H9 (cell line): ENCODE measurements at regions not wholly inside any gene's neighbourhood (a gene's known extent, or its start where the extent isn't known, plus 50 kb on each side); places are given as distances from the start of the nearest gene placed in this dataset.
"Not testable (repeated sequence)": the region's sequence is repeated elsewhere in the genome, so short reads cannot be mapped to it uniquely, and the experiment has no call there.

Experiments used
- DNase-seq: peaks from one replicate; pipeline ENCODE4 v3.0.0-alpha.2; 2017
- H2AFZ ChIP-seq: one replicate; pipeline ENCODE4 v1.6.1; 2013; ENCODE audit warnings: mild to moderate bottlenecking, low read length, control low read depth, moderate library complexity
- H2AK5ac ChIP-seq: 2 replicates; pipeline ENCODE4 v1.6.1; 2013; ENCODE audit warnings: low read length, control low read depth, mixed read lengths; ENCODE audit not compliant: insufficient read length
- H2BK120ac ChIP-seq: one replicate; pipeline ENCODE4 v1.6.1; 2013; ENCODE audit warnings: low read depth, mild to moderate bottlenecking, low read length, control low read depth, inconsistent platforms; ENCODE audit not compliant: poor library complexity, severe bottlenecking
- H2BK12ac ChIP-seq: 2 replicates; pipeline ENCODE4 v1.6.1; 2013; ENCODE audit warnings: low read length, control low read depth, mixed read lengths, low read depth; ENCODE audit not compliant: insufficient read length
- H2BK15ac ChIP-seq: 2 replicates; pipeline ENCODE4 v1.6.1; 2013; ENCODE audit warnings: low read depth, low read length, control low read depth
- H2BK20ac ChIP-seq: one replicate; pipeline ENCODE4 v1.6.1; 2013; ENCODE audit warnings: low read depth, mild to moderate bottlenecking, low read length, control low read depth, inconsistent platforms; ENCODE audit not compliant: poor library complexity, severe bottlenecking
- H2BK5ac ChIP-seq: 2 replicates; pipeline ENCODE4 v1.6.1; 2013; ENCODE audit warnings: low read length, control low read depth, mixed read lengths; ENCODE audit not compliant: insufficient read length
- H3K14ac ChIP-seq: 2 replicates; pipeline ENCODE4 v1.6.1; 2013; ENCODE audit warnings: low read length, control low read depth; ENCODE audit not compliant: insufficient read depth
- H3K18ac ChIP-seq: 2 replicates; pipeline ENCODE4 v1.6.1; 2013; ENCODE audit warnings: low read depth, mild to moderate bottlenecking, mixed read lengths, low read length, control low read depth; ENCODE audit not compliant: insufficient read length
- H3K23ac ChIP-seq: 2 replicates; pipeline ENCODE4 v1.6.1; 2013; ENCODE audit warnings: low read length, control low read depth, mixed read lengths, low read depth; ENCODE audit not compliant: insufficient read length
- H3K23me2 ChIP-seq: 2 replicates; pipeline ENCODE4 v1.6.1; 2013; ENCODE audit warnings: low read depth, mild to moderate bottlenecking, mixed read lengths, low read length, control low read depth; ENCODE audit not compliant: insufficient read length, poor library complexity, severe bottlenecking
- H3K27ac ChIP-seq: 2 replicates; pipeline ENCODE4 v1.5.1; 2013; ENCODE audit warnings: low read length, control low read depth, mixed read lengths, low read depth; ENCODE audit not compliant: insufficient read length
- H3K27me3 ChIP-seq: 2 replicates; pipeline ENCODE4 v1.6.1; 2013; ENCODE audit warnings: low read length, control low read depth, inconsistent platforms; ENCODE audit not compliant: insufficient read depth
- H3K4ac ChIP-seq: 2 replicates; pipeline ENCODE4 v1.6.1; 2013; ENCODE audit warnings: low read depth, mild to moderate bottlenecking, control low read depth, inconsistent platforms, low read length, moderate library complexity
- H3K4me1 ChIP-seq: 2 replicates; pipeline ENCODE4 v1.6.1; 2013; ENCODE audit warnings: low read length, control low read depth, inconsistent platforms; ENCODE audit not compliant: insufficient read depth
- H3K4me2 ChIP-seq: 2 replicates; pipeline ENCODE4 v1.6.1; 2013; ENCODE audit warnings: low read length, control low read depth, mixed read lengths; ENCODE audit not compliant: insufficient read length, insufficient read depth
- H3K56ac ChIP-seq: 2 replicates; pipeline ENCODE4 v1.6.1; 2013; ENCODE audit warnings: low read depth, mild to moderate bottlenecking, mixed read lengths, low read length, control low read depth; ENCODE audit not compliant: insufficient read length
- H3K79me1 ChIP-seq: 2 replicates; pipeline ENCODE4 v1.6.1; 2013; ENCODE audit warnings: low read depth, mild to moderate bottlenecking, moderate library complexity, low read length, control low read depth, inconsistent platforms; ENCODE audit not compliant: insufficient read depth, poor library complexity, severe bottlenecking
- H3K79me2 ChIP-seq: 2 replicates; pipeline ENCODE4 v1.6.1; 2013; ENCODE audit warnings: low read length, control low read depth, inconsistent platforms; ENCODE audit not compliant: insufficient read depth
- H3K9ac ChIP-seq: 2 replicates; pipeline ENCODE4 v1.6.1; 2013; ENCODE audit warnings: low read length, control low read depth, mixed read lengths; ENCODE audit not compliant: insufficient read length; ENCODE audit errors: extremely low read depth
- H3K9me3 ChIP-seq: one replicate; pipeline ENCODE4 v1.6.1; 2013; ENCODE audit warnings: low read depth, low read length, inconsistent platforms; ENCODE audit not compliant: control insufficient read depth
- H3T11ph ChIP-seq: one replicate; pipeline ENCODE4 v1.6.1; 2013; ENCODE audit warnings: mild to moderate bottlenecking, low read length, control low read depth, inconsistent platforms
- H4K20me1 ChIP-seq: one replicate; pipeline ENCODE4 v1.6.1; 2013; ENCODE audit not compliant: control insufficient read depth, insufficient read length, insufficient read depth
- H4K5ac ChIP-seq: 2 replicates; pipeline ENCODE4 v1.6.1; 2013; ENCODE audit warnings: low read depth, mild to moderate bottlenecking, mixed read lengths, low read length, control low read depth; ENCODE audit not compliant: insufficient read length
- H4K8ac ChIP-seq: replicated peaks from 2 replicates; pipeline ENCODE4 v1.6.1; 2013; ENCODE audit warnings: low read length, control low read depth, mixed read lengths, low read depth; ENCODE audit not compliant: insufficient read length
- H4K91ac ChIP-seq: 2 replicates; pipeline ENCODE4 v1.6.1; 2013; ENCODE audit warnings: low read depth, mild to moderate bottlenecking, moderate library complexity, mixed read lengths, low read length, control low read depth; ENCODE audit not compliant: insufficient read length
- H3K27ac Mint-ChIP-seq, 3 experiments: 2 replicates in 2 of 3; 3 replicates in 1 of 3; pipeline ENCODE4 v1.8.0; 2020 to 2021; ENCODE audit warnings: mixed read lengths in 3 of 3, mild to moderate bottlenecking in 1 of 3, moderate library complexity in 1 of 3
- H3K27me3 Mint-ChIP-seq: 2 replicates; pipeline ENCODE4 v1.8.0; 2021; ENCODE audit warnings: low read depth, mild to moderate bottlenecking, moderate library complexity, mixed read lengths
- H3K36me3 Mint-ChIP-seq, 3 experiments: 2 replicates in 2 of 3; 3 replicates in 1 of 3; pipeline ENCODE4 v1.8.0; 2020 to 2021; ENCODE audit warnings: low read depth in 3 of 3, mixed read lengths in 3 of 3; ENCODE audit not compliant: insufficient read depth in 1 of 3
- H3K4me1 Mint-ChIP-seq, 2 experiments: 2 replicates each; pipeline ENCODE4 v1.8.0; 2020; ENCODE audit warnings: mixed read lengths in 2 of 2
- H3K4me3 Mint-ChIP-seq, 2 experiments: 2 replicates in 1 of 2; 3 replicates in 1 of 2; pipeline ENCODE4 v1.8.0; 2020 to 2021; ENCODE audit warnings: mild to moderate bottlenecking in 2 of 2, mixed read lengths in 2 of 2, moderate library complexity in 1 of 2
- H3K9me3 Mint-ChIP-seq, 2 experiments: 2 replicates in 1 of 2; 3 replicates in 1 of 2; pipeline ENCODE4 v1.8.0; 2020; ENCODE audit warnings: mild to moderate bottlenecking in 2 of 2, mixed read lengths in 2 of 2, moderate library complexity in 1 of 2
- WGBS: extraction: QIAGEN DNeasy Blood & Tissue Kit; methylation state at CpG from one replicate; pipeline ENCODE4 v1.1.7; 2013; ENCODE audit warnings: missing lambda C conversion rate, low lambda C conversion rate, mixed read lengths; ENCODE audit not compliant: insufficient read length; ENCODE audit errors: extremely low coverage; 5-methylcytosine and 5-hydroxymethylcytosine counted together
- TF ChIP-seq, protein P1 (sequence below): fragments of 200-600 bp; sonication (generic); conservative IDR thresholded peaks from 3 replicates; pipeline ENCODE4 v1.8.0; 2021; ENCODE audit warnings: antibody characterized with exemption, mild to moderate bottlenecking

- no peaks in the 10 kb centered on the region for H3K9me3 Mint-ChIP-seq
- H2BK20ac ChIP-seq, result no peak overlapping the region
- TF ChIP-seq, protein P1, sequence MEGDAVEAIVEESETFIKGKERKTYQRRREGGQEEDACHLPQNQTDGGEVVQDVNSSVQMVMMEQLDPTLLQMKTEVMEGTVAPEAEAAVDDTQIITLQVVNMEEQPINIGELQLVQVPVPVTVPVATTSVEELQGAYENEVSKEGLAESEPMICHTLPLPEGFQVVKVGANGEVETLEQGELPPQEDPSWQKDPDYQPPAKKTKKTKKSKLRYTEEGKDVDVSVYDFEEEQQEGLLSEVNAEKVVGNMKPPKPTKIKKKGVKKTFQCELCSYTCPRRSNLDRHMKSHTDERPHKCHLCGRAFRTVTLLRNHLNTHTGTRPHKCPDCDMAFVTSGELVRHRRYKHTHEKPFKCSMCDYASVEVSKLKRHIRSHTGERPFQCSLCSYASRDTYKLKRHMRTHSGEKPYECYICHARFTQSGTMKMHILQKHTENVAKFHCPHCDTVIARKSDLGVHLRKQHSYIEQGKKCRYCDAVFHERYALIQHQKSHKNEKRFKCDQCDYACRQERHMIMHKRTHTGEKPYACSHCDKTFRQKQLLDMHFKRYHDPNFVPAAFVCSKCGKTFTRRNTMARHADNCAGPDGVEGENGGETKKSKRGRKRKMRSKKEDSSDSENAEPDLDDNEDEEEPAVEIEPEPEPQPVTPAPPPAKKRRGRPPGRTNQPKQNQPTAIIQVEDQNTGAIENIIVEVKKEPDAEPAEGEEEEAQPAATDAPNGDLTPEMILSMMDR, result no peak
- no peaks in the 10 kb centered on the region for H3K79me1 ChIP-seq
- H2BK15ac ChIP-seq, result no peak overlapping the region
- H3K23me2 ChIP-seq, result no peaks in the 10 kb centered on the region
- H3K27me3 ChIP-seq, result no peaks in the 10 kb centered on the region
- H4K91ac ChIP-seq, result no peak overlapping the region
- H3K4me1 ChIP-seq, result no peaks in the 10 kb centered on the region
- no peaks in the 10 kb centered on the region; a peak in 2 of 7 replicates for H3K36me3 Mint-ChIP-seq
- H3K23ac ChIP-seq, result no peak overlapping the region
- H3K79me2 ChIP-seq, result no peaks in the 10 kb centered on the region
- no peak overlapping the region for H4K5ac ChIP-seq
- no peak overlapping the region for H2AFZ ChIP-seq
- no peak overlapping the region for H2AK5ac ChIP-seq
- H2BK12ac ChIP-seq, result no peak overlapping the region
- no peak overlapping the region for H3K4me2 ChIP-seq
- WGBS, result no CpG with 5 or more reads among the region's 5 CpGs
- no peak overlapping the region for H2BK120ac ChIP-seq
- no peak overlapping the region for H3T11ph ChIP-seq
- H3K56ac ChIP-seq, result no peak overlapping the region
- H3K4ac ChIP-seq, result no peak overlapping the region
- no peak overlapping the region for H3K4me3 Mint-ChIP-seq
- no peaks in the 10 kb centered on the region for H3K4me1 Mint-ChIP-seq
- no peak overlapping the region for H3K27ac Mint-ChIP-seq
- H4K8ac ChIP-seq, result no peak overlapping the region
- H3K27ac ChIP-seq, result no peak overlapping the region
- H2BK5ac ChIP-seq, result no peak overlapping the region
- no peak for DNase-seq
- H3K9ac ChIP-seq, result no peak overlapping the region
- H3K18ac ChIP-seq, result no peak overlapping the region
- no peaks in the 10 kb centered on the region for H4K20me1 ChIP-seq
- no peaks in the 10 kb centered on the region for H3K27me3 Mint-ChIP-seq
- no peaks in the 10 kb centered on the region for H3K9me3 ChIP-seq
- H3K14ac ChIP-seq, result no peak overlapping the region
Measured at GRCh38 chr7:66430164-66430545, 198.5 kb upstream of the KCTD7 start.

DNA sequence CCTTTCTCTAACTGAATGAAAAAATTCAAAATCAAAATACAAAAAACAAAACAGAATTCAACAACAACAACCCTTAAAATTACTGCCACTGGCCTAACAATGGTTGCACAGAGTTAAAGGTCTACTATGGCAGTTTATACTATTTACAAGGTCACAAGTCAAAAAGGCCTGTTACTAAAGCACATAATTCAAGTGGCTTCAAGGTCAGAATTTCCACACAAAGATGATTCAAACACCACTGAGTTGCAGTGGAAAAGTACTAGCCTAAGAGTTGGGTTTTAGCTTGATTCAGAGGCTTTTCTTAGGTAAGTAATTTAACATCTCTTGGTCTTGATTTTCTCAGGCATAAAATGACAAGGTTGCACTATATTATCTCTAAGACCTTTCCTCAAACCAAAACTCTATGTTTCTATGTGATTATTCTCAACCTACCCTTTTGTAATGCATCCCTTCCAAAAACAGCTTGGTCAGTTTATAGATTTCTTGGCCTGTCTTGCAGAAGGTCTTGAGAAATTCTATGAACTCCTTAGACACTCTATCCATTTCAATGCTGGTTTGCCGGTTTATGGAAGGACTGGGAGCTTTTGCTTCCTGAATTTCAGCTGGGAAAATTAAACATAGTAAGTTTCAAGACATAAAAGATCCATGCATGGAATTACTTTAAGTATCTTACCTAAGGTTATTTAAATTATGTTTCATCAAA lies 189.8 kb upstream of the KCTD7 start:
- not testable (repeated sequence) for H3K56ac ChIP-seq, H2BK15ac ChIP-seq, H3K9ac ChIP-seq, H2AK5ac ChIP-seq, H3K4me1 ChIP-seq, H3T11ph ChIP-seq, H3K4ac ChIP-seq, H4K8ac ChIP-seq, H3K27ac ChIP-seq, H2BK20ac ChIP-seq, H2BK120ac ChIP-seq, H3K14ac ChIP-seq, H4K20me1 ChIP-seq, H3K4me1 Mint-ChIP-seq, H2AFZ ChIP-seq, H3K4me2 ChIP-seq, H3K23ac ChIP-seq, H3K23me2 ChIP-seq, DNase-seq, H2BK5ac ChIP-seq, H3K27me3 ChIP-seq, H4K5ac ChIP-seq, H3K9me3 Mint-ChIP-seq, H3K27me3 Mint-ChIP-seq, H4K91ac ChIP-seq, H3K36me3 Mint-ChIP-seq, H3K27ac Mint-ChIP-seq, H3K79me1 ChIP-seq, H3K18ac ChIP-seq, H3K9me3 ChIP-seq, H3K4me3 Mint-ChIP-seq, H2BK12ac ChIP-seq, H3K79me2 ChIP-seq
- WGBS, result no CpG with 5 or more reads among the region's 1 CpG
